MV-4-11 (cell line): ENCODE measurements at regions not wholly inside any gene's neighbourhood (a gene's known extent, or its start where the extent isn't known, plus 50 kb on each side); places are given as distances from the start of the nearest gene placed in this dataset.

Experiments
- DNase-seq: peaks from one replicate; lab custom pipeline; 2025; lab: John Stamatoyannopoulos, UW

DNA sequence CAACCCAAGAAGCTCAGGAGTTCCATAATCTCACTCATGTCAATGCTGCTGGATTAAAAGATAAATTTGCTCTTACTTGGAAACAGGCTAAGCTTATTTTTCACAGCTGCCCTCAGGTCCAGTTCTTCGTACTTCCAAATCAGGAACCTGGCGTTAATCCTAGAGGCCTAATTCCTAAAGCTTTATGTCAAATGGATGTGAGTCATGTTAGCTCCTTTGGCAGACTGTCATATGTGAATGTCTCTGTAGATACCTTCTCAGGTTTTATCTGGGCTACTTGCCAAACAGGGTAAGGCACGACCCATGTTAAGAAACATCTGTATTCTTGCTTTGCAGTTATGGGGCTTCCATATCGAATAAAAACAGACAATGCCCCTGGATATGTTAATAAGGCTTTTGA is 504.6 kb downstream of the ALG10 start:
- DNase-seq = no peak

DNA sequence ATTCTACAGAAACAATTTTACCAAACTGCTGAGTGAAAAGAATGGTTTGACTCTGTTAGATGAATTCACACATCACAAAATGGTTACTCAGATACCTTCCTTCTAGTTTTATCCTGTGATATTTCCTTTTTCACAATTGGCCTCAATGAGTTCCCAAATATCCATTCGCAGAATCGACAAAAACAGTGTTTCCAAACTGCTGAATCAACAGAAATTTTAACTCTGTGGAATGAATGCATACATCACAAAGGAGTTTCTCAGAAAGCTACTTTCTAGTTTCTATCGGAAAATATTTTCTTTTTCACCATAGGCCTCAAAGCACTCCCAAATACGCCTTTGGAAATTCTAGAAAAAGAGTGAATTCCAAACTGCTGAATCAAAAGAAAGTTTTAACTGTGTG is 525.0 kb downstream of the ALG10 start:
- DNase-seq = no peak

DNA sequence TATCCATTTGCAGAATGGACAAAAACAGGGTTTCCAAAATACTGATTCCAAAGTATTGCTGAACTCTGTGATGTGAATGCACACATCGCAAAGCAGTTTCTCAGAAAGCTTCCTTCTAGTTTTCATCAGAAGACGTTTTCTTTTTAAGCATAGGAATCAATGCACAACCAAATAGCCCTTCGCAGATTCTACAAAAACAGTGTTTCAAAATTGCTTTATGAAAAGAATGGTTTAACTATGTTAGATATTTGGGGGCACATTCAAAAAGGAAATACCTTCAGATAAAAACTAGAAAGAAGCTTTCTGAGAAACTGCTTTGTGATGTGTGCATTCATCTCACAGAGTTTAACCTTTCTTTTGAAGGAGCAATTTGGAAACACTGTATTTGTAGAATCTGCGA is 569.7 kb downstream of the ALG10 start:
- DNase-seq = no peak

DNA sequence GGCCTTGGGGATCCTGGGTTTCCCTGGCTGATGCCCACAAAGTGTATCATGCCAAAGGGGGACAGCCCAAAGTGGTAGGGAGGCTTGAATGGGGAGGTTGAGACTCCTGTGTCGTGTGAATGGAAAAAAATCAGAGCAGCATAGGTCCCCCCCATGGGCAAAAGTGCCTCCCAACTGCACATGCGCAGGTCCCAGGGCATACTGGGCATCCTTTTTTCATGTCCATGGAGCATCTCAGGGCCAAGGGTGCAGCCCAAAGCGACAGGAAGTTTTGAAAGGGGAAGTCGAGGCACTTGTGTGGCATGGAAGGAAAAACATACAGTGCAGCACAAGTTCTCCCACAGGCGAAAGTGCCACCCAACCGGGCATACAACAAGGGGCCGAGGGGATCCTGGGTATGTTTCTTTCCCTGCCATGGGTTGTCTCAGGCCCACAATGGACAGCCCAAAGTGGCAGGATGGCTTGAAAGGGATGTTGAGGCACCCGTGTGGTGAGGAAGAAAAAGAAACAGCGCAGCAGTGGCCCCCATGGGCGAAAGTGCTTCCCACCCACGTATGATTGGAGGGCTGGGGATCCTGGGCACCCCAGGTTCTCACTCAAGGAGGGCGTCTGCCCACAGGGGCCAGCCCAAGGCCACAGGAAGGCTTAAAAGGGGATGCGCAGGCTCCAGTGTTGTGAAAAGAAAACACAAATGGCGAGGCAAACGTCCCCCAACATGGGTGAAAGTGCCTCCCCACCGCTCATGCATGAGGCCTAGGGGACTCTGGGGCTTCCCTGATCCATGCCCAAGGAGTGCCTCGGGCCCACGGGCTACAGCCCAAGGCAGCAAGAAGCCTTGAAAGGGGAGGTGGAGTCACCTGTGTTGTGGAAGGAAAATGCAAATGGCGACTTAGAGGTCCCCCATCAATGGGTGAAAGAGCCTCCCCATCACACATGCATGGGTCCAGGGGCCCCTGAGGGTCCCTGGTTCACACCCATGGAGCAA is 573.7 kb downstream of the ALG10 start:
- no peak for DNase-seq

DNA sequence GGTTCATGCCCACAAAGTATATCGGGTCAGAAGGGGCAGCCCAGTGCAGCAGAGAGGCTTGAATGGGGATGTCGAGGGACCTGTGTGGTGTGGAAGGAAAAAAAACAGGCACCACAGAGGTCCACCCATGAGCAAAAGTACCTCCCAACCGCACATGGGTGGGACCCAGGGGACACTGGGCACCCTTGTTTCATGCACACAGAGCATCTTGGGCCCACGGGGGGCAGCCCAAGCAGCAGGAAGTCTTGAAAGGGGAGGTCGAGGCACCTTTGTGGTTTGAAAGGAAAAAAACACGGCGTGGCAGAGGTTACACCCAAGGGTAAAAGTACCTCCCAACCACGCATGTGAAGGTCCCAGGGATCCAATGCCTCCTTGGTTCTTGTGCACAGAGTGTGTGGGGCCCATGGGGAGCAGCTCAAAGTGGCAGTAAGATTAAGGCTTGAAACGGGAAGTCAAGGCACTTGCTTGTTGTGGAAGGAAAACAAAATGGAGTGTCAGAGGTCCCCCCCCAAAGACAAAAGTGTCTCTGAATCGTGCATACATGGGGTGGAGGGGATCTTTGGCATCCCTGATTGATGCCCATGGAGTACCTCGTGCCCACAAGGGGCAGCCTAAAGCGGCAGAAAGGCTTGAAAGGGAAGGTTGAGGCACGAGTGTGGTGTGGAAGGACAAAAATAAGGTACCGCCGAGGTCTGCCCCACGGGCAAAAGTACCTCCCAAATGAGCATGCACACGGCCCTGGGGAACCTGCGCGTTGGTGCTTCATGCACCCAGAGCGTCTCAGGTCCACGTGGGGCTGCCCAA is 575.5 kb downstream of the ALG10 start:
- no peak for DNase-seq

DNA sequence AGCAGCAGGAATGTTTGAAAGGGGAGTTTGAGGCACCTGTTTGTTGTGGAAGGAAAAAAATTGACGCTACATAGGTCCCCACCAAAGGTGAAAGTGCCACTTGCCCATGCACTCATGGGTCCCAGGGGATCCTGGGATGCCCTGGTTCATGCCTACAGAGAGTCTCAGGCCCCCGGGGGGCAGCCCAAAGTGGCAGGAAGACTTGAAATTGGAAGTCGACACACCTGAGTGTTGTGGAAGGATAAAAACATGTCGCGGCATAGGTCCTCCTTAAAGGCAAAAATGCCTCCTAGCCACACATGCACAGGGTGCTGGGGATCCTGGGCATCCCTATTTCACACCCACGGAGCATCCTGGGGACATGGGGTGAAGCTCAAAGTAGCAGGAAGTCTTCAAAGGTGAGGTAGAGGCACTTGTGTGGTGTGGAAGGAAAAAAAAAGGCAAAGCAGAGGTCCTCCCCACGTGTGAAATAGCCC is 576.1 kb downstream of the ALG10 start:
- DNase-seq = no peak

DNA sequence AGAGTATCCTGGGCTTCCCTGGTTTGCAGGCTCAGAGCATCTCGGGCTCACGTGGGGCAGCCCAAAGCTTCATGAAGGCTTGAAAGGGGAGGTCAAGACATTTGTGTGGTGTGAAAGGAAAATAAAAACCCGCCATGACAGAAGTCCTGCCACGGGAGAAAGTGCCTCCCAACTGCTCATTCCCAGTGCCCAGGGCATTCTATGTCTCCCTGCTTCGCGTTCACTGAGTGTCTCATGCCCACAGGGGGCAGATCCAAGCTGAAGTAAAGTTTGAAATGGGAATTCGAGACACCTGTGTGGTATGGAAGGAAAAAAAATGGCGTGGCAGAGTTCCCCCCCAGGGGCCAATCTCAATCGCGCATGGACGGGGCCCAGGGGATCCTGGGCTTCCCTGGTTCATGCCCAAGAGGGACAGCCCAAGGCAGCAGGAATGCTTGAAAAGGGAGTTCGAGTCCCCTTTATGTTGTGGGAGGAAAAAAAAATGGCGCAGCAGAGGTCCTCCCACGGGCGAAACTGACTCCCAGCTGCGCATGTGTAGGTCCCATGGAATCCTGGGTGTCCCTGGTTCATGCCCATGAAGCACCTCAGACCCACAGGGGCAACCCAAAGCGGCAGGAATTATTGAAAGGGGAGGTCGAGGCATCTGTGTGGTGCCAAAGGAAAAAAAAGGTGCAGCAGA is 576.7 kb downstream of the ALG10 start:
- DNase-seq = no peak

DNA sequence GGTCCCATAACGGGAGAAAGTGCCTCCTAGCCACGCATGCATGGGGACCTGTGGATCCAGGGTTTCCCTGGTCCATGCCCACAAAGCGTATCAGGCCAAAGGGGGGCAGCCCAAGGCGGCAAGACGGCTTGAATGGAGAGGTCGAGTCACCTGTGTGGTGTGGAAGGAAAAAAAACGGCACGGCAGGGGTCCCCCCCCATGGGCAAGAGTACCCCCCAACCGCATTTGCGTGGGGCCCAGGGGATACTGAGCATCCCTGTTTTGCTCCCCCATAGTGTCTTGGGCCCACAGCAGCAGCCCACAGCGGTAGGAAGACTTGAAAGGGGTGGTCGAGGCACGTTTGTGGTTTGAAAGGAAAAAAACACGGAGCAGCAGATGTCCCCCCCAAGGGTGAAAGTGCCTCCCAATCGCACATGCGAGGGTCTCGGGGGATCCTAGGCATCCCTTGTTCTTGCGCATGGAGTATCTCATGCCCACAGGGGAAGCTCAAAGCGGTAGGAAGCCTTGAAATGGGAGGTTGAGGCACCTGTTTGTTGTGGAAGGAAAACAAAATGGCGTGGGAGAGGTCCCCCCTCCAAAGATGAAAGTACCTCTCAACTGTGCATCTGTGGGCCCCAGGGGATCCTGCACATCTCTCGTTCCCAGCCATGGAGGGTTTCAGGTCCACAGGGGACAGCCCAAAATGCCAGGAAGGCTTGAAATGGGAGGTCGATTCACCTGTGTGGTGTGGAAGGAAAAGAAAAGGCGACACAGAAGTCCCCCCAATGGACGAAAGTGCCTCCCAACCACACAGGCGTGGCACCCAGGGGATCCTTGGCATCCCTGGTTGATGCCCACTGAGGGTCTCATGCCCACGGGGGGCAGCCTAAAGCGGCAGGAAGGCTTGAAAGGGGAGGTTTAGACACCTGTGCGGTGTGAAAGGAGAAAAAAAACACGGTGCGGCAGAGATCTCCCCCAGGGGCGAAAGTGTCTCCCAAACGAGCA is 577.5 kb downstream of the ALG10 start:
- no peak for DNase-seq

DNA sequence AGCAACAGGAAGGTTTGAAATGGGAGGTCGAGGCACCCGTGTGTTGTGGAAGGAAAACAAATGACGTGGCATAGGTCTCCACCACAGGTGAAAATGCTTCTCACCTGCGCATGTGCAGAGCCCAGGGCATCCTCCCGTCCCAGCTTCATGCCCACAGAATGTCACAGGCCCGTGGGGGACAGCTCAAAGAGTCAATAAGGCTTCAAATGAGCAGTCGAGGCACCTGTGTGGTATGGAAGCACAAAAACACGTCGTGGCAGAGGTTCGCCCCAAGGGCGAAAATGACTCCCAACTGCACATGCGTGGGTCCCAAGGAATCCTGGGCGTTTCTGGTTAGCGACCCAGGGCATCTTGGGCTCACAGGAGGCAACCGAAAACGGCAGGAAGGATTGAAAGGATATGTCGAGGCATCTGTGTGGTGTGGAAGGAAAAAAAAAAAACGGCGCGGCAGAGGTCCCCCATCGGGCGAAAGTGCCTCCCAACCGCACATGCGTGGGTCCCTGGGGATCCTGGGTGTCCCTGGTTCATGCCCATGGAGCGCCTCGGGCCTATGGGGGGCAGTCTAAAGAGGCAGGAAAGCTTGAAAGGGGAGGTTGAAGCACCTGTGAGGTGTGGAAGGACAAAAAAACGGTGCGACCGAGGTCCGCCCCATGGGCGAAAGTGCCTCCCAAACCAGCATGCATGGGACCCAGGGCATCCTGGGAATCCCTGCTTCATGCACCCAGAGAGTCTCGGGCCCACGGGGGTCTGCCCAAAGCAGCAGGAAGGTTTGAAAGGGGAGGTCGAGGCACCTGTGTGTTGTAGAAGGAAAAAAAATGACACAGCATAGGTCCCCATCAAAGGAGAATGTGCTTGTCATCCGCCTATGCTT is 578.5 kb downstream of the ALG10 start:
- no peak for DNase-seq

DNA sequence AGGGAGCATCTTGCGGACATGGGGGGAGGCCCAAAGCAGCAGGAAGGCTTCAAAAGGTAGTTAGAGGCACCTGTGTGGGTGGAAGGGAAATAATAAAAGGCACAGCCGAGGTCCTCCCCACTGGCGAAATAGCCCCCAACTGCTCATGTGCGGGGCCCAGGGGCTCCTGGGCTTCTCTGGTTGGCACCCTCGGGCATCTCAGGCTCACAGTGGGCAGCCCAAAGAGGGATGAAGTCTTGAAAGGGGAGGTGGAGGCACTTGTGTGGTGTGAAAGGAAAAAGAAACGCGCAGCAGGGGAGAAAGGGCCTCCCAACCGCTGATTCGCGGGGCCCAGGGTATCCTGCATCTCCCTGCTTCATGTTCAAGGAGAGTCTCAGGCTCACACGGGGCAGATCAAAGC is 579.4 kb downstream of the ALG10 start:
- no peak for DNase-seq

DNA sequence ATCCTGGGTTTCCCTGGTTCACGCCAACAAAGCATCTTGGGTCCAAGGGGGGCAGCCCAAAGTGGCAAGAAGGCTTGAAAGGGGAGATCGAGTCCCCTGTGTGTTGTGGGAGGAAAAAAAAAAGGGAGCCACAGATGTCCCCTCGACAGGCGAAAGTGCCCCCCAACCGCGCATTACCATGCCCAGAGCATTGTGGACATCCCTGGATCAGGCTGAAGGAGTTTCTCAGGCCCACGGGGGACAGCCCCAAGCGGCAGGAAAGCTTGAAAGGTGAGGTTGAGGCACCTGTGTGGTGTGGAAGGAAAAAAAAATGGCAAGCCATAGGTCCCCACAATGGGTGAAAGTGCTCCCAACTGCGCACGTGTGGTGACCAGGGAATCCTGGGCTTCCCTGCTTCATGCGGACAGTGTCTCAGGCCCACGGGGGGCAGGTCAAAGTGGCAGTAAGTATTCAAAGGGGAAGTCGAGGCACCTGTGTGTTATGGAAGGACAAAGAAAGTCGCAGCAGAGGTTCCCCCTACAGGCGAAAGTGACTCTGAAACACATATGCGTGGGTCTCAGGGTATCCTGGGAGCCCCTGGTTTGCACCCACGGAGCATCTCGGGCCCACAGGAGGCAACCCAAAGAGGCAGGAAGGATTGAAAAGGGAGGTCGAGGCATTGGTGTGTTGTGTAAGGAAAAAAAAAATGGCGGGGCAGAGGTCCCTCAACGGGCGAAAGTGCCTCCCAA is 580.1 kb downstream of the ALG10 start:
- DNase-seq = no peak

DNA sequence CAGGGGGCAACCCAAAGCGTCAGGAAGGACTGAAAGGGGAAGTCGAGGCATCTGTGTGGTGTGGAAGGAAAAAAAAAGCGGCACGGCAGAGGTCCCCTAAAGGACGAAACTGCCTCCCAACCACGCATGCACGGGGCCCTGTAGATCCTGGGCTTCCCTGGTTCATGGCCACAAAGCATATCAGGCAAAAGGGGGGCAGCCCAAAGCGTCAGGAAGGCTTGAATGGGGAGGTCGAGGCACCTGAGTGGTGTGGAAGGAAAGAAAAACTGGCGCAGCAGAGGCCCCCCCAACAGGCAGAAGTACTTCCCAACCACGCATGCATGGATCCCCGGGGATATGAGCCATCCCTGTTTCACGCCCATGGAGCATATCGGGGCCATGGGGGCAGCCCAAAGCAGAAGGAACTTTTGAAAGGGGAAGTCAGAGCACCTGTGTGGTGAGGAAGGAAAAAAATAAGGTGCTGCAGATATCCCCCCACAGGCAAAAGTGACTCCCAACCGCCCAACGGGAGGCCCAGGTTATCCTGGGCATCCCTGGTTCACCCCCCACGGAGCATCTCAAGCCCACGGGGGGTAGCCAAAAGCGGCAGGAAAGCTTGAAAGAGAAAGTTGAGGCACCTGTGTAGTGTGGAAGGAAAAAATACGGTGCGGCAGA is 581.2 kb downstream of the ALG10 start:
- no peak for DNase-seq

DNA sequence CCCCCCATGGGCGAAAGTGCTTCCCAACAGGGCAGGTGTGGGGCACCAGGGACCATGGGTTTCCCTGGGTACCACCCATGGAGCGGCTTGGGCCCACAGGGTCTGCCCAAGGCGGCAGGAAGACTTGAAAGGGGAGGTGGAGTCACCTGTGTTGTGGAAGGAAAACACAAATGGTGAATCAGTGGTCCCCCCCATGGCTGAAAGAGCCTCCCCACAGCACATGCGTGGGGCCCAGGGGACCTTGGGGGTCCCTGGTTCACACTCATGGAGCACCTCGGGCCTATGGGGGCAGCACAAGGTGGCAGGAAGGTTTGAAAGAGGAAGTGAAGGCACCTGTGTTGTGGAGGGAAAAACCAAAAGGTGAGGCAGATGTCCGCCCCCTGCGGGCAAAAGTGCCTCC is 581.9 kb downstream of the ALG10 start:
- no peak for DNase-seq

DNA sequence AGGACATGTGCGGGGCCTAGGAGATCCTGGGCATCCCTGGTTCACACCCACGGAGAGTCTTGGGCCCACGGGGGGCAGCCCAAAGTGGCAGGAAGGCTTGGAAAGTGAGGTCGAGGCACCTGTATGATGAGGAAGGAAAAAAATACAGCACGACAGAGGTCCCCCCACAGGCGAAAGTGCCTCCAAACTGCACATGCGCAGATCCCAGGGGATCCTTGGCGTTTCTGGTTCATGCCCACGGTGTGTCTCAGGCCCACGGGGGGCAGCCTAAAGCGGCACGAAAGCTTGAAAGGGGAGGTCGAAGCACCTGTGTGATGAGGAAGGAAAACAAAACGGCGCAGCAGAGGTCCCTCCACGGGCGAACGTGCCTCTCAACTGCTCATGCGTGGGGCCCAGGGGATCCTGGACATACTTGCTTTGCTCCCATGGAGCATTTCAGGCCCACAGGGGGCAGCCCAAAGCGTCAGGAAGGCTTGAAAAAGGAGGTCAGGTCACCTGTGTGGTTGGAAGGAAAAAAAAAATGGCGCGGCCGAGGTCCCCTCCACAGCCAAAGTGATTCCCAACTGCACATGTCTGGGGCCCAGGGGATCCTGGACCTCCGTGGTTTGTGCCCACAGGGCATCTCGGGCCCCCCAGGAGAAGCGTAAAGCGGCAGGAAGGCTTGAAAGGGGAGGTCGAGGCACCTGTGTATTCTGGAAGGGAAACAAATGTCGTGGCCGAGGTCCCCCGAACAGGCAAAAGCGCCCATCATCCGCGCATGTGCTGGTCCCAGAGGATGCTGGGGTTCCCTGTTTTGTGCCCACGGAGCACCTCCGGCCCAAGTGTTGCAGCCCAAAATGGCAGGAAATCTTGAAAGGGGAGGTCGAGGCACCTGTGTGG is 582.6 kb downstream of the ALG10 start:
- DNase-seq = no peak

DNA sequence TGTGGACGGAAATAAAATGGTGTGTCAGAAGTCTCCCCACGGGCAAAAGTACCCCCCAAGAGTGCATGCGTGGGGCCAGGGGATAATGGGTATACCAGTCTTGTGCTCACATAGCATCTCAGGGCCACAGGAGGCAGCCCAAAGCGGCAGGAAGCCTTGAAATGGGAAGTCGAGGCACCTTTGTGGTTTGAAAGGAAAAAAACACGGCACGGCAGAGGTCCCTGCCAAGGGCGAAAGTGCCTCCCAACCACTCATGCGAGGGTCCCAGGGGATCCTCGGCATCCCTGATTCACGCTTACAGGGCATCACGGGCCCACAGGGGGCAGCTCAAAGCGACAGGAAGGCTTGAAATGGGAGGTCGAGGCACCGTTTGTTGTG is 583.2 kb downstream of the ALG10 start:
- DNase-seq = no peak

DNA sequence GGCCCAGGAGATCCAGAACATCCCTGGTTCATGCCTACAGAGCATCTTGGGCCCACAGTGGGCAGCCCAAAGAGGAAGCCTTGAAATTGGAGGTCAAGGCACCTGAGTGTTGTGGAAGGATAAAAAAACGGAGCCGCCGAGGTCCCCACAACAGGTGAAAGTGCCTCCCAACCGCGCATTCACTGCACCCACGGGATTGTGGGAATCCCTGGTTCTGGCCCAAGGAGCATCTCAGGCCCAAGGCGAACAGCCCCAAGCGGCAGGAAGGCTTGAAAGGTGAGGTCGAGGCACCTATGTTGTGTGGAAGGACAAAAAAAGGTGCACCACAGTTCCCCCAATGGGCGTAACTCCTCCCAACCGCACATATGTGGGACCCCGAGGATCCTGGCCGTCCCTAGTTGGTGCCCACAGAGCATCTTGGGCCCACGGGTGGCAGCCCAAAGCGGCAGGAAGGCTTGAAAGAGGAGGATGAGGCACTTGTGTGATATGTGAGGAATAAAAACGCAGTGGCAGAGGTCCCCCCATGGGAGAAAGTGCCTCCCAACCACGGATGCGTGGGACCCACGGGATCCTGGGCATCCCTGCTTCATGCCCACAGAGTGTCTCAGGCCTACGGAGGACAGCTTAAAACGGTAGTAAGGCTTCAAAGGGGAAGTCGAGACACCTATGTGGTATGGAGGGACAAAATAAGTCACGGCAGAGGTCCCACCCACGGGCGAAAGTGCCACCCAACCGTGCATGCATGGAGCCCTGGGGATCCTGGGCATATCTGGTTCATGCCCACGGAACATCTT is 583.9 kb downstream of the ALG10 start:
- no peak for DNase-seq
